HG03025 (cell line): ENCODE measurements at regions not wholly inside any gene's neighbourhood (a gene's known extent, or its start where the extent isn't known, plus 50 kb on each side); places are given as distances from the start of the nearest gene placed in this dataset.
A peak's percentile ranks its signal among the peaks of the same experiment; 100 is the strongest.
"Not testable (repeated sequence)": the region's sequence is repeated elsewhere in the genome, so short reads cannot be mapped to it uniquely, and the experiment has no call there.

ENCODE experiments used
- ATAC-seq: cut with Tn5 transposase; IDR thresholded peaks from one replicate; pipeline ENCODE4 v1.9.1; 2021; ENCODE audit warnings: mild to moderate bottlenecking, moderate library complexity; ENCODE audit not compliant: unreplicated experiment, low FRiP score

- ATAC-seq: not testable (repeated sequence)
Measured at GRCh38 chr6:158886346-158886977, 67.3 kb upstream of the EZR start.

- ATAC-seq: not testable (repeated sequence)
Measured at GRCh38 chr6:158881884-158882283, 62.7 kb upstream of the EZR start.

- ATAC-seq: not testable (repeated sequence)
Measured at GRCh38 chr6:158881276-158881675, 62.1 kb upstream of the EZR start.

GRCh38 chr6:158879180-158879579 lies 60.0 kb upstream of the EZR start:
- ATAC-seq: no peak

- no peak for ATAC-seq
Measured at GRCh38 chr6:158877716-158878115, 58.5 kb upstream of the EZR start.

GRCh38 chr6:158876886-158877285 lies 57.7 kb upstream of the EZR start:
- no peak for ATAC-seq

DNA sequence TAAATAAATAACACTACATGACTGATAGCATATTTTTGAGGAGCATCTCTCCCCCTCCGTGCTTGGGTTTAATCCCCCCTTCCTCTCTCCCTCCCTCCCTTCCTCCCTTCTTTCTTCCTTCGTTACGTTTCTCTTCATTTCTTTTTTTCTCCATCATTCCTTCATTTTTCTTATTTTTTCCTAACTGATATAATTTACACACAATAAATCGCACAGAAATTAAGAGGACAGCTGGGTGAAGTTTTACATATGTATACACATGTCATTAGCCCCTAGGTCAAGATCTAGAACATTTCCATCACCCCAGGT lies 51.4 kb upstream of the EZR start:
- ATAC-seq: no peak

- peak; percentile 89 for ATAC-seq
Measured at GRCh38 chr6:158869826-158870648, 50.9 kb upstream of the EZR start.

- peak; percentile 69 for ATAC-seq
Measured at GRCh38 chr6:158868890-158869825, 50.0 kb upstream of the EZR start.
